ENCODE measurements at regions not wholly inside any gene's neighbourhood (a gene's known extent, or its start where the extent isn't known, plus 50 kb on each side); places are given as distances from the start of the nearest gene placed in this dataset.

- TF ChIP-seq POLR2A (IDR thresholded peaks at IDR 0.05) (no peak), CTCF (IDR thresholded peaks at IDR 0.05) (no peak)
Observed at GRCh38 chr1:147077936-147078605, 94.2 kb downstream of the PRKAB2 start.
